Tibial artery (tissue), 4 donors: ENCODE measurements at regions not wholly inside any gene's neighbourhood (a gene's known extent, or its start where the extent isn't known, plus 50 kb on each side); places are given as distances from the start of the nearest gene placed in this dataset.

ENCODE experiments used
- DNase-seq, 2 donors: peaks; one replicate each; pipeline ENCODE4 v3.0.0-alpha.2; 2019
- H3K27ac ChIP-seq, 2 donors: fragments of 200-600 bp; sonication (generic) in 1 of 2; 1 replicate in 1 of 2; 2 replicates in 1 of 2; pipeline ENCODE4 v1.5.1; 2018 to 2019; ENCODE audit warnings: mild to moderate bottlenecking in 1 of 2
- H3K27me3 ChIP-seq, 2 donors: fragments of 200-600 bp; sonication (generic) in 1 of 2; one replicate each; pipeline versions ENCODE4 v1.5.1 to v1.6.0; 2016 to 2019
- H3K36me3 ChIP-seq, 3 donors: fragments of 200-600 bp; sonication (generic) in 2 of 3; one replicate each; pipeline ENCODE4 v1.5.1; 2016 to 2019; ENCODE audit warnings: mild to moderate bottlenecking in 2 of 3
- H3K4me1 ChIP-seq, 4 donors: fragments of 200-600 bp; sonication (generic) in 2 of 4; 1 replicate in 3 of 4; 2 replicates in 1 of 4; pipeline ENCODE4 v1.5.1; 2016 to 2019
- H3K4me3 ChIP-seq, 2 donors: fragments of 200-600 bp; sonication (generic) in 1 of 2; 1 replicate in 1 of 2; 2 replicates in 1 of 2; pipeline ENCODE4 v1.5.1; 2018 to 2019; ENCODE audit warnings: mild to moderate bottlenecking in 2 of 2
- H3K9me3 ChIP-seq, 3 donors: fragments of 200-600 bp; sonication (generic) in 1 of 3; one replicate each; pipeline ENCODE4 v1.5.1; 2016 to 2019
- CTCF ChIP-seq, 2 experiments: fragments of 200-600 bp in 1 of 2; fragments of 450-650 bp in 1 of 2; IDR thresholded peaks; one replicate each; pipeline ENCODE4 v1.5.1; 2017 to 2019; ENCODE audit warnings: antibody characterized with exemption in 2 of 2, mild to moderate bottlenecking in 1 of 2, moderate library complexity in 1 of 2
- intact Hi-C: fragments of 100-400 bp; cut with DNase I; formaldehyde crosslinking; loops from one replicate; pipeline ENCODE4 v1.15.0; 2023; ENCODE audit warnings: low total_unique reads

DNA sequence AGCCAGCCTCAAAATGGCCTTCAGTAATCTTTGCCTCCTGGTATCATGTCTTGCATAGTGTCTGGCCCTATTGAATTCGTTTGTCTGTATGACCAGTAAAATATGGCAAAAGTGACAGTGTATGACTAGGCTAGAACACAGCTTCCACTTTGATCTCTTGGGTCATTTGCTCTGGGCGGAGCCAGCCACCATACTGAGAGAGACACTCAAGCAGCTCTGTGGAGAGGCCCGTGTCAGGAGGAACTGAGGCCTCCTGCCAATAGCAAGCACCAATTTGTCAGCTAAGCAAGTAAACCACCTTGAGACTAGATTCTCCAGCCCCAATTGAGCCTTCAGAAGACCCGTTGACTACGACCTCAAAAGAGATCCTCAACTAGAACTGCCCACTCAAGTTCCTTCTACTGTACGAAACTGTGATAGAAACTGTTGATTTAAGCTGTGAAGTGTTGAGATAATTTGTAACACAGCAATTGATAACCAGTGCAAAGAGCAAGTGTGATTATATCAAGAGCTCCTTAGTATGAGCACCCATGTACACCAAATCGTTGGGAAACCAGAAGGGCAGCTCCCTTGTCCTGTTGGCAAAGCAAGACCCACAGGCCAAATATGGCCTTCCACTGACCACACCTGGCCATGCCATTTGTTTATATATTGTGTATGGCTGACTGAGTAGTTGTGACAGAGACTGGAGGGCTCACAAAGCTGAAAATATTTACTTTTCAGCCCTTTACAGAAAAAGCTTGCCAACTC, 52.7 kb upstream of the SERBP1 start:
- no peak overlapping the region for H3K27ac ChIP-seq
- H3K9me3 ChIP-seq, result no peaks in the 10 kb centered on the region
- H3K4me1 ChIP-seq, result peaks cover 0 to 17% (median 7%) of the 10 kb centered on the region in 4 donors
- intact Hi-C loops, result no loop called here
- no peak for DNase-seq
- TF ChIP-seq CTCF (IDR thresholded peaks at IDR 0.05), result no peak
- H3K27me3 ChIP-seq, result no peaks in the 10 kb centered on the region
- no peak overlapping the region for H3K4me3 ChIP-seq
- no peaks in the 10 kb centered on the region for H3K36me3 ChIP-seq

- Histone ChIP-seq H3K27ac (no peak overlapping the region), H3K4me1 (peaks cover 0 to 5% (median 2%) of the 10 kb centered on the region in 4 donors), H3K9me3 (no peaks in the 10 kb centered on the region), H3K36me3 (no peaks in the 10 kb centered on the region), H3K4me3 (no peak overlapping the region), H3K27me3 (no peaks in the 10 kb centered on the region)
- intact Hi-C loops, result no loop called here
- no peak for TF ChIP-seq CTCF (IDR thresholded peaks at IDR 0.05)
- no peak for DNase-seq
Measured at GRCh38 chr1:67484492-67484891, 54.3 kb upstream of the SERBP1 start.

DNA sequence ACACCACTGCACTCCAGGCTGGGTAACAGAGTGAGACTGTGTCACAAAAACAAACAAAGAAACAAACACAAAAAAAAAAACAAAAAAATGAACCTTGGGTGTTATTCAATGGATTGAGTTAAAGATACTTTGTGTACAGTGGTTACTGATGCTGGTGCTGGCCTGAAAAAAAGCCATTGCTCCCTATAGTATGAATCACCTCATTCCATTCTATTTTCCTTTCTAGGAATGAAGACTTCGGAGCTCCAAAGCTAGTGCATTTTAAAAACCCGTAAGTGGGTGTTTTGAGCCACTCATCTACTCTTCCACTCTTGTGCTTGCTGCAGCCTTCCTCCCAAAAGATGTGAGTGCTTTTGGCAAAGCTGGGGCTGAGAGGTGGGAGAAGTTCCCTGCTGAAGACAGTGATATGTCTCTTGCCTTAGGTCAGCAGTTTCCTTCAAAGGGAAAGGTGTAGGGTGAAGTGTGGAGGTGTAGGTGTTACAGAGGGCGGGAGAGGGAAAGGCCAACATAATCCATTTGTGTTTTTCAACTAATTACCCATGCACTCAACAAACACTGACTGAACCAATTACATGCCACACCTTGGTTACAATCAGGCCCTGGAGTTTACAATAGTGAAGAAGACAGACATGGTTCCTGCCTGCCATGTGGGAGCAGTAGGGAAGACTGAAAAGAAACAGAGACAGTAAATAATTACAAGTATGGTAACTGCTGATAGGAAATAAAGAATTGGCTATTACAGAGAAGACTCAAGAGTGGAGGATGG, 55.0 kb upstream of the SERBP1 start:
- no peak overlapping the region for H3K27ac ChIP-seq
- TF ChIP-seq CTCF (IDR thresholded peaks at IDR 0.05), result no peak
- no peak overlapping the region for H3K4me3 ChIP-seq
- intact Hi-C loops, result no loop called here
- DNase-seq, result no peak
- no peaks in the 10 kb centered on the region for H3K36me3 ChIP-seq
- H3K27me3 ChIP-seq, result no peaks in the 10 kb centered on the region
- no peaks in the 10 kb centered on the region for H3K4me1 ChIP-seq
- no peaks in the 10 kb centered on the region for H3K9me3 ChIP-seq

GRCh38 chr1:67489643-67490042, 59.4 kb upstream of the SERBP1 start:
- Histone ChIP-seq H3K27me3 (no peaks in the 10 kb centered on the region), H3K4me3 (no peak overlapping the region), H3K36me3 (no peaks in the 10 kb centered on the region), H3K9me3 (no peaks in the 10 kb centered on the region), H3K4me1 (no peaks in the 10 kb centered on the region), H3K27ac (no peak overlapping the region)
- DNase-seq, result no peak
- intact Hi-C loops, result loop anchor here (10.0 kb wide), 2 partner anchors 65 to 725 kb away; no protein-coding TSS in a partner anchor
- peak in 1 of 2 experiments; percentile 18 for TF ChIP-seq CTCF (IDR thresholded peaks at IDR 0.05)

- intact Hi-C loops, result loop anchor here (10.0 kb wide), 2 partner anchors 66 to 726 kb away; no protein-coding TSS in a partner anchor
- TF ChIP-seq CTCF (IDR thresholded peaks at IDR 0.05), result no peak
- Histone ChIP-seq H3K27me3 (no peaks in the 10 kb centered on the region), H3K9me3 (no peaks in the 10 kb centered on the region), H3K36me3 (no peaks in the 10 kb centered on the region), H3K27ac (no peak overlapping the region), H3K4me1 (no peaks in the 10 kb centered on the region), H3K4me3 (no peak overlapping the region)
- DNase-seq, result no peak
Measured at GRCh38 chr1:67491280-67491679, 61.1 kb upstream of the SERBP1 start.
